Spinal cord (tissue), 9 donors: ENCODE measurements at regions not wholly inside any gene's neighbourhood (a gene's known extent, or its start where the extent isn't known, plus 50 kb on each side); places are given as distances from the start of the nearest gene placed in this dataset.

ENCODE experiments used
- DNase-seq, 6 donors: peaks; one replicate each; pipeline versions ENCODE4 v3.0.0 to v3.0.0-alpha.2; 2013 to 2015; ENCODE audit warnings: low spot score in 6 of 6, low read depth in 4 of 6
- H3K27ac ChIP-seq: one replicate; pipeline ENCODE4 v1.5.1; 2013; ENCODE audit warnings: low read depth, low read length, control low read depth
- H3K27me3 ChIP-seq: one replicate; pipeline ENCODE4 v1.6.1; 2013; ENCODE audit warnings: low read length; ENCODE audit not compliant: control insufficient read depth, insufficient read depth
- H3K36me3 ChIP-seq: one replicate; pipeline ENCODE4 v1.6.1; 2013; ENCODE audit warnings: low read length; ENCODE audit not compliant: control insufficient read depth, insufficient read depth
- H3K4me1 ChIP-seq: one replicate; pipeline ENCODE4 v1.6.1; 2013; ENCODE audit warnings: low read length; ENCODE audit not compliant: control insufficient read depth, insufficient read depth
- H3K4me3 ChIP-seq: one replicate; pipeline ENCODE4 v1.5.1; 2013; ENCODE audit warnings: low read depth, low read length, control low read depth
- H3K9me3 ChIP-seq: one replicate; pipeline ENCODE4 v1.6.1; 2013; ENCODE audit warnings: low read length; ENCODE audit not compliant: control insufficient read depth, insufficient read depth
- WGBS: methylation state at CpG from one replicate; pipeline ENCODE4 v1.1.5; 2013; ENCODE audit warnings: missing lambda C conversion rate; ENCODE audit not compliant: insufficient coverage; 5-methylcytosine and 5-hydroxymethylcytosine counted together
- donor health status: healthy.

GRCh38 chr1:222865718-222866117 is 50.9 kb downstream of the DISP1 start:
- DNase-seq = no peak
- Histone ChIP-seq H3K36me3 (no peaks in the 10 kb centered on the region), H3K4me3 (no peak overlapping the region), H3K9me3 (no peaks in the 10 kb centered on the region), H3K27me3 (no peaks in the 10 kb centered on the region), H3K27ac (no peak overlapping the region), H3K4me1 (peaks cover 4% of the 10 kb centered on the region)
- WGBS = 60% methylated on average over 1 of the region's 4 CpGs

DNA sequence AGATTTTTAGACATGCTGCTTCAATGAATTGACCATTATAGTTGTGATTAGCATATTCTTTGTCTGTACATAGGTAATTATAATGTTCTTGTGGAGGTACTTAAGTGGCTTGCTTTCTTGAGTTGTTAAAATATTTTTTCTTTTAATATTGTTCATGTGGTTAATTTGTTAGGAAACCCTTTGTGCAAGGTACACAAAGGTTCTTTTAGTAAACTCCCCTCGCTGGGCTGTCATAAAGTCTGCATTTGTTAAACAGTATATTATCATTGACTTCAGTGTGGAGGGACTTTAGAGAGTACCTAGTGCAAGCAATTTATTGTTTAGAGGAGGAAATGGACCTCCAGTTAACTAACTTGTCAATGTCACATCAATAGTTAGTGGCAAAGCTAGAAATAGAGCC is 52.5 kb downstream of the DISP1 start:
- no peaks in the 10 kb centered on the region for H3K9me3 ChIP-seq
- H3K27ac ChIP-seq = no peak overlapping the region
- no peak for DNase-seq
- H3K4me3 ChIP-seq = no peak overlapping the region
- no peaks in the 10 kb centered on the region for H3K27me3 ChIP-seq
- no CpG with 5 or more reads among the region's 1 CpG for WGBS
- no peaks in the 10 kb centered on the region for H3K36me3 ChIP-seq
- H3K4me1 ChIP-seq = peaks cover 4% of the 10 kb centered on the region

- no peaks in the 10 kb centered on the region for H3K27me3 ChIP-seq
- no peaks in the 10 kb centered on the region for H3K36me3 ChIP-seq
- H3K4me3 ChIP-seq = no peak overlapping the region
- no peak for DNase-seq
- H3K27ac ChIP-seq = no peak overlapping the region
- WGBS = no CpG with 5 or more reads among the region's 1 CpG
- H3K9me3 ChIP-seq = no peaks in the 10 kb centered on the region
- H3K4me1 ChIP-seq = no peaks in the 10 kb centered on the region
Measured at GRCh38 chr1:222876182-222876581, 61.3 kb downstream of the DISP1 start.

DNA sequence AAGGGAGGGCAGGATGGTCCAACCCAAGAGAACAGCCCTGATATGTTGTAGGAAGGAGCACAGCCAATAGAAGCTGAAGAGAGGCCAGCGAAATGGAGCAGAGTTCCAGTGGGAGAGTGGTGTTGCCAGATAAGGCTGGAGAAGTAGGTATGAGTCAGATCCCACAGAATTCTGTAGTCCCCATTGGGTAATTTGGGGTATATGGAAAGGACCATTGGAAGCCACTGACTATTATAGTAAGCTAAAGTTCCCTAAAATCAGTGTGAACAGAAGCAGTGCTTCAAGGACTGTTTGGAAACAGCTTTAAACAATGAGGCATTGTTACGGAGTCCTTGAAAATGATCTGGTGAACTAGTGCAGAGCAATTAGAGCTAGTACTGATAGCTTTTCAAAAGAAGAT is 63.0 kb downstream of the DISP1 start:
- no peaks in the 10 kb centered on the region for H3K9me3 ChIP-seq
- no peaks in the 10 kb centered on the region for H3K27me3 ChIP-seq
- no peak overlapping the region for H3K4me3 ChIP-seq
- no peaks in the 10 kb centered on the region for H3K36me3 ChIP-seq
- 82% methylated on average over 2 of the region's 2 CpGs for WGBS
- H3K4me1 ChIP-seq = no peaks in the 10 kb centered on the region
- no peak for DNase-seq
- H3K27ac ChIP-seq = no peak overlapping the region

- Histone ChIP-seq H3K36me3 (no peaks in the 10 kb centered on the region), H3K27me3 (no peaks in the 10 kb centered on the region), H3K4me1 (no peaks in the 10 kb centered on the region), H3K27ac (no peak overlapping the region), H3K9me3 (no peaks in the 10 kb centered on the region), H3K4me3 (no peak overlapping the region)
- no peak for DNase-seq
- WGBS = 100% methylated on average over 2 of the region's 2 CpGs
Measured at GRCh38 chr1:222880587-222880986, 65.7 kb downstream of the DISP1 start.

DNA sequence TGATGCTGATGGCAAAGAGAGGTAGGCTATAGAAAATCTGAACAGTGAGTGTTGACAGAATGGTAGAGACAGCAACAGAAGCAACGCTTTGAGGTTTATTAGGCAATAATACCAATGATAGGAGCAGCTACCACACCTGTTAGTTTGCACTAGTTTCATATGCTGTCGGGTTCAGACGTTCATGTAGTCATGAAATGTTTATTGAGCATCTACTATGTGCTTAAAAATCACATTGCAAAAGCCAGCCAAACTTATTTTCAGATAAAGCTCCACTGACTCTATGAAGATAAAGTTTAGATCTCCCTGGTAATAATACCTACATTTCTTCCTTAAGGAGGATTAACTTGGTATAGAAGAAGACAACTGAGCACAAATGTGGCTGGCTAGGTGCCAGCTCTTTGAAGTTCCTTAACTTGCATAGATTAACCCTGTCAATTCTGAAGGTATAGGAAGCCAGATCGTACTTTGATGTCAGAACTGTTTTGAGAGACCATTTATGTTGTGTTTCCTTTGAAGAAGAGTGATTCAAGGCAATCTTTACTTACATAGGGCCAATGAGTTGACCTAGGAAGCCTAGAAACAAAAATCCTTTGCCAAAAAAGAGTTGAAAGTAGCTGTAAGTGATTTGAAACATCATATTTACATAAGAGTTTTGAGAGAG is 71.5 kb downstream of the DISP1 start:
- DNase-seq = no peak
- 73% methylated on average over 2 of the region's 4 CpGs for WGBS
- Histone ChIP-seq H3K27ac (no peak overlapping the region), H3K27me3 (no peaks in the 10 kb centered on the region), H3K36me3 (no peaks in the 10 kb centered on the region), H3K4me1 (no peaks in the 10 kb centered on the region), H3K4me3 (no peak overlapping the region), H3K9me3 (no peaks in the 10 kb centered on the region)

DNA sequence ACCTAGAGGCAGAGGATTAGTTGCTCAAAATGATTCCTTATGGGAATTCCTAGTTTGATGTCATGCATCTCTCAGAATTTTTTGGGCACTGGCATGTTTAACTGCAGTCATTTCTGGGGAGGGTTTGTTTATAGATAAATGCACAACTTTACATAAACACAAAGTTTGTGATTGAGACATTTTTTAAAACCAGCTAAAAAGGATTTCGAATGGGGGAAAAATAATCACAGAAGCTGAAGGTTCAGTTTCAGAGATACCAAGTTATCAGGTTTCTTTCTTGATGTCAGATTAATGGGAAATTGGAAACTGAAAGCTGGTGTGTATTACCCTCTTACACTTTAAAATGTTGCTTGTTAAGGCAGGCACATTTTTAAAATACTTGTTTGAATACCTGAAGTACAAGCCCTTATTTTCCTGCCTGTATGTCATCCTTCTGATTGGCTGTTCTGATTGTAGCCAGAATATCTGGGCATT is 72.1 kb downstream of the DISP1 start:
- no peaks in the 10 kb centered on the region for H3K9me3 ChIP-seq
- no peaks in the 10 kb centered on the region for H3K27me3 ChIP-seq
- WGBS = no CpG with 5 or more reads among the region's 1 CpG
- H3K4me1 ChIP-seq = no peaks in the 10 kb centered on the region
- no peak overlapping the region for H3K27ac ChIP-seq
- no peak overlapping the region for H3K4me3 ChIP-seq
- no peaks in the 10 kb centered on the region for H3K36me3 ChIP-seq
- DNase-seq = no peak

DNA sequence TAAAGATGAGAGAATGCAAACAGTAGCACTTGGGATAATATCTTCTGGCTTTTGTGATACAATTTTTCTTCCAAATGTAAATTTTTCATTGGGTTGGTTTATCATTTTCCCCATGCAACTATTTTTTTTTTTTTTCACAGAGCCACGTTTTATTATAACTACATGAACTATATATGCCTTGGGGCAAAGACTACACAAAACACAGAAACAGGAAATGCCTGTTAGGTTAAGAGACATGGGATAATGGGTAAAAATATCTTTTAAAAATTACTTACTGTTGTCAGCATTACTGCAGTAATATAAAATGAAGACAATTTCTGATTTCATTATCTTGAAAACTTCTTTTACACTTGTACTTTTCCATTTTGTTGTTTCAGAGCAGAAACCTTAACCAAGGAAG is 74.6 kb downstream of the DISP1 start:
- no peaks in the 10 kb centered on the region for H3K4me1 ChIP-seq
- no peak for DNase-seq
- no peaks in the 10 kb centered on the region for H3K27me3 ChIP-seq
- H3K4me3 ChIP-seq = no peak overlapping the region
- H3K27ac ChIP-seq = no peak overlapping the region
- no peaks in the 10 kb centered on the region for H3K9me3 ChIP-seq
- peaks cover 10% of the 10 kb centered on the region for H3K36me3 ChIP-seq
- WGBS = no CpG with 5 or more reads among the region's 1 CpG

- Histone ChIP-seq H3K9me3 (no peaks in the 10 kb centered on the region), H3K4me1 (no peaks in the 10 kb centered on the region), H3K27me3 (no peaks in the 10 kb centered on the region), H3K4me3 (no peak overlapping the region), H3K36me3 (peaks cover 12% of the 10 kb centered on the region), H3K27ac (no peak overlapping the region)
- WGBS = 92% methylated on average over 1 of the region's 2 CpGs
- no peak for DNase-seq
Measured at GRCh38 chr1:222890716-222891115, 75.9 kb downstream of the DISP1 start.

DNA sequence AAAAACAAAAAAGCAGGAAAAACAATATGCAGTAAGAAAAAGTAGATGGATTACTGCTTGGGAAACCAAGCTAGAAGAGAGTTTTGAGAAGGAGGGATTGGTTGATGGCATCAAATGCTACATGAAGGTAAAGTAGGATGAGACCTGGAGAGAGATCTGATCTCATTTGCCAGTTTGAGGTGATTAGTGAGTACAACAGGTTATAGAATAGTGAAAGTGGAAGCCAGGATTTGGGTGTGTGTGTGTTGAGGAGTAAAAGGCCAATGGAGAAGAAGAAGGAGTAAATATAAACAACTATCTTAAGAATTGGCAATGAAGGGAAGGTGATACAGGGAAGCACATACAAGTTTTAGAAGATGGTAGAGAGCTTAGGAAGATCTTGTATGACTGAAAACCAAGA is 76.7 kb downstream of the DISP1 start:
- peaks cover 12% of the 10 kb centered on the region for H3K36me3 ChIP-seq
- H3K4me1 ChIP-seq = no peaks in the 10 kb centered on the region
- no peaks in the 10 kb centered on the region for H3K27me3 ChIP-seq
- H3K27ac ChIP-seq = no peak overlapping the region
- DNase-seq = no peak
- H3K9me3 ChIP-seq = no peaks in the 10 kb centered on the region
- no peak overlapping the region for H3K4me3 ChIP-seq
